Lung microvascular endothelial cell (primary cell): ENCODE measurements at regions not wholly inside any gene's neighbourhood (a gene's known extent, or its start where the extent isn't known, plus 50 kb on each side); places are given as distances from the start of the nearest gene placed in this dataset.
"Not testable (repeated sequence)": the region's sequence is repeated elsewhere in the genome, so short reads cannot be mapped to it uniquely, and the experiment has no call there.

Experiments
- DNase-seq, 2 donors: peaks; one replicate each; pipeline versions ENCODE4 v3.0.0 to v3.0.0-alpha.2; 2010; ENCODE audit warnings: low read depth in 2 of 2

- no peak for DNase-seq
These were observed 159.8 kb downstream of the DPY19L2 start for GRCh38 chr12:63508543-63508942.

- DNase-seq: no peak
These were observed 168.7 kb downstream of the DPY19L2 start for GRCh38 chr12:63499567-63499966.

- DNase-seq: no peak
These were observed 170.1 kb downstream of the DPY19L2 start for GRCh38 chr12:63498239-63498638.

GRCh38 chr12:63496654-63497053 is 171.6 kb downstream of the DPY19L2 start:
- DNase-seq: no peak

DNA sequence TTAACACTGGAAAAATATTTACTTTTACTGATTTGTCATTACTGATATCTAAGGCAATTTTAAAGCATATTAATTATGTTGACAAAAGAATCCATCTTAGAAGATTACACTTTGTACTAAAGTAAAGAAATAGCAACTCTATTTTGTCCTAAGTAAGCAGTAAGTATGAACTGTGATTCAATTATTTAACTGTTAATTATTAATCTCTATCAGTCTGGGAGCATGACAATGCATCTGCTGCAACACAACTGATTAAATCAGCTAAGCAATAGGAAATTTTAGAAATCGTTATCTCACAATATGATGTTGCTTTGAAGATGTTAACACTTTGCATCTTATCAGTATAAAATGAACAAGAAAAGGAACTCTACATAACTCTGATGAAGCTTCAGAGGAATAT is 172.3 kb downstream of the DPY19L2 start:
- no peak for DNase-seq

DNA sequence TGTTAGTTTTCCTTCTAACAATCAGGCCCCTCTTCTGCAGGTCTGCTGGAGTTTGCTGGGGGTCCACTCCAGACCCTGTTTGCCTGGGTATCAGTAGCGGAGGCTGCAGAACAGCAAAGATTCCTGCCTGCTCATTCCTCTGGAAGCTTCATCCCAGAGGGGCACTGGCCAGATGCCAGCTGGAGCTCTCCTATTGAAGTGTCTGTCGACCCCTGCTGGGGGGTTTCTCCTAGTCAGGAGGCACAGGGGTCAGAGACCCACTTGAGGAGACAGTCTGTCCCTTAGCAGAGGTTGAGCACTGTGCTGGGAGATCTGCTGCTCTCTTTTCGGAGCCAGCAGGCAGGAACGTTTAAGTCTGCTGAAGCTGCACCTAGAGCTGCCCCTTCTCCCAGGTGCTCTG is 174.9 kb downstream of the DPY19L2 start:
- peak in 1 of 2 donors; percentile 11 for DNase-seq

DNA sequence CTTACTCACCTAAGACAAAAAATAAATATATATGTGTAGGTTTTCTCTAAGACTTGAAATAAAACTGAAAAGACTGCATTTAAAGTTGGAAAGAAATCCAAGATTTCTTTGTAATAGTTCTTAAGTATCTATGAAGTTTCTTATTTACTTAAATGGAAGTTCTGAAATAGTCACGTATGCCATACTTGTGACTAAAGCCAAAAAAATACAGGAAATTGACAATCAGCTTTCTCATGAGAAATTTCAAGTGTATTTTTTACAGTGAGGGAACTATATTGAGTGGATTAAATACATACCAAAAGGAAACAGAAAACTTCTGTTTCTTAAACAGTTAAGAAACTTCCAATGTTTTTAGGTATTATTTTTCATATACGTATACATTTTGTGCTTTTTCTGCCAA is 188.1 kb downstream of the DPY19L2 start:
- DNase-seq: no peak

GRCh38 chr12:63470161-63470560 is 198.1 kb downstream of the DPY19L2 start:
- no peak for DNase-seq

GRCh38 chr12:63467951-63468350 is 200.3 kb downstream of the DPY19L2 start:
- DNase-seq: no peak

GRCh38 chr12:63457857-63458256 is 210.4 kb downstream of the DPY19L2 start:
- no peak for DNase-seq

GRCh38 chr12:63457428-63457827 is 210.9 kb downstream of the DPY19L2 start:
- DNase-seq: no peak

DNA sequence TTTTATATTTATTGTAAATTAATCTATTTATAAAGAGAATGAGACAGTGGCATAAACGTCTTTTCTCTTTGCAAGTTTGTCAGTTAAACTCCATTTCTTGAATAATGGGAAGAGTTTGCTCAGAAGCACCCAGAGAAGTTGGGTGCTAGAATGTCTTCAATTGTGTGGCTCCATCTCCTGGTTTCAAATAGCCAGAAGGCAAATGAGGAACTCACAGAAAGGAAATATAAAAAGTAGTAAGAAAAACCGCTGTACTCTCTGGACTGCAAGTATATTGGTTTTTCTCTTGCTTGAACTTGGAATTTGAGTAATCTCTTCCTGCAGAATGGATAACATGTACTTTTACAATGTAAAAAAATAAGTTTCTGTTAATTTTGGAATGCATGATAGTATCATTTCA is 217.5 kb downstream of the DPY19L2 start:
- DNase-seq: peak in 1 of 2 donors; percentile 1

GRCh38 chr12:63450334-63450733 is 218.0 kb downstream of the DPY19L2 start:
- no peak for DNase-seq

- DNase-seq: no peak
These were observed 222.9 kb downstream of the DPY19L2 start for GRCh38 chr12:63445224-63445880.

- DNase-seq: no peak
These were observed 228.2 kb downstream of the DPY19L2 start for GRCh38 chr12:63440048-63440447.

GRCh38 chr12:63434384-63434783 is 233.9 kb downstream of the DPY19L2 start:
- not testable (repeated sequence) for DNase-seq

DNA sequence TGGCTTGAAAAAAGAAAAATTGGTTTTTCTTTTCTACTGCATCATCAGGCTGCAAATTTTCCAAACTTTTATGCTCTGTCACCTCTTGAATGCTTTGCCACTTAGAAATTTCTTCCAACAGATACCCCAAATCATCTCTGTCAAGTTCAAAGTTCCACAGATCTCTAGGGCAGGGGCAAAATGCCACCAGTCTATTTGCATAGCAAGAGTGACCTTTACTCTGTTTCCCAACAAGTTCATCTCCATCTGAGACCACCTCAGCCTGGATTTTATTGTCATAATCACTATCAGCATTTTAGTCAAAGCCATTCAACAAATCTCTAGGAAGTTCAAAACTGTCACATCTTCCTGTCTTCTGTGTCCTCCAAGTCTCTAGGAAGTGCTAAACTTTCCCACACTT is 240.3 kb downstream of the DPY19L2 start:
- not testable (repeated sequence) for DNase-seq

DNA sequence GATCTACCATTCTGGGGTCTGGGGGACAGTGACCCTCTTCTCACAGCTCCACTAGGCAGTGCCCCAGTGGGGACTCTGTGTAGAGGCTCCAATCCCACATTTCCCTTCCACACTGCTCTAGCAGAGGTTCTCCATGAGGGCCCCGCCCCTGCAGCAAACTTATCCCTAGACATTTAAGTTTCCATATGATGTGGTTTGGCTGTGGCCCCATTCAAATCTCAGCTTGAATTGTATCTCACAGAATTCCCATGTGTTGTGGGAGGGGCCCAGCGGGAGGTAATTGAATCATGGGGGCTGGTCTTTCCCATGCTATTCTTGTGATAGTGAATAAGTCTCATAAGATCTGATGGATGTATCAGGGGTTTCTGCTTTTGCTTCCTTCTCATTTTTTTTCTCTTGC is 241.3 kb downstream of the DPY19L2 start:
- DNase-seq: not testable (repeated sequence)

DNA sequence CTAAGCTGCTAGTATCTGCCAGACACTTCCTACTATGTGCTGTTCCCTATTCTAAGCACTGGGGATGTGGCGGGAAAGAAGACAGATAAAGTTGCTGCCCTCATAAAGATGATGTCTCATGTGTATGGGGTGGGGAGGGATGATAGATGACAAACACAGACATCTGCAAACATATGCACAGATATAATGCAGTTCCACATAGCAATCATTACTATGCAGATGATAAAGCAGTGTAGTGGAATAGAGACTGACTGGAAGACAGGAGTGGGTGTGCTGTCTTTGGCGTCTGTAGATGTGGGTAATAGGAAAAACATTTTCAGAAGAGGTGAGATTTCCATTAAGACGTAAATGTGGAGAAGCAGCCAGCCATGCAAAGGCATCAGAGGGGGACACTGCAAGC is 243.6 kb downstream of the DPY19L2 start:
- no peak for DNase-seq

GRCh38 chr12:63423839-63424238 is 244.5 kb downstream of the DPY19L2 start:
- no peak for DNase-seq

- DNase-seq: peak; percentile 74 to 79
These were observed 248.1 kb downstream of the DPY19L2 start for GRCh38 chr12:63420206-63420644.

DNA sequence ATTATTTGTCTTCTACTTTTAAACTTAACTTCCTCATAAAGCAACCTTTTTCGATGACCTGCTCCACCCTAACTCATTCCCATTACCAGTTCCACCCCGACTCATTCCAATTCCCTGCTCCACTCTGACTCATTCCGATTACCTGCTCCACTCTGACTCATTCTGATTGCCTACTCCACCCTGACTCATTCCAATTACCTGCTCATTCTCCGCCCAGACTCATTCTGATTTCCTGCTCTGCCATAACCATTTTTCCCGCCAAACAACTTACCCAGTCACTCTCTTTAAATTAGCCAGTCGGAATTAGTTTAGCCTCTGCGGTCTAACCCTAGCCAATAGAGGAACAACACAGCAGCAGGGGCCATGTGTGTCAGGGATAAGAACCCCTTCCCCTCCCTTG is 249.1 kb downstream of the DPY19L2 start:
- no peak for DNase-seq

DNA sequence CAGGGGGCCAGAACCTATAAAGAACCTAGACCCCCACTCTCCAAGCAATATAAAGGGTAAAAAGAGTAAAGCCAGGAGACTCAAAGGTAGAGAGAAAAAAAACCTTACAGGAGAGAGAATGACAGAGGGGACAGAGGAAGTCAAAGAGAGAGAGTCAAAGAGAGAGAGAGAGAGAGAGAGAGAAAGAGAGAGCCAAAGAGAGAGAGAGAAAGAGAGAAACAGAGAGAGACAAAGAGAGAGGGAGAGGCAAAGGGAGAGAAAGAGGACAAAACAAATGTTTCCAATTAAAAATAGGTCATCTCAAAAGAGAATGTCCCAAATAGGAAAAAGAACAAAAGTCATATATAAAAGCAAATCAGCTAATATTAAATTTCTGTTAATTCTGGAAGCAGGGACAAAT is 251.5 kb downstream of the DPY19L2 start:
- no peak for DNase-seq

DNA sequence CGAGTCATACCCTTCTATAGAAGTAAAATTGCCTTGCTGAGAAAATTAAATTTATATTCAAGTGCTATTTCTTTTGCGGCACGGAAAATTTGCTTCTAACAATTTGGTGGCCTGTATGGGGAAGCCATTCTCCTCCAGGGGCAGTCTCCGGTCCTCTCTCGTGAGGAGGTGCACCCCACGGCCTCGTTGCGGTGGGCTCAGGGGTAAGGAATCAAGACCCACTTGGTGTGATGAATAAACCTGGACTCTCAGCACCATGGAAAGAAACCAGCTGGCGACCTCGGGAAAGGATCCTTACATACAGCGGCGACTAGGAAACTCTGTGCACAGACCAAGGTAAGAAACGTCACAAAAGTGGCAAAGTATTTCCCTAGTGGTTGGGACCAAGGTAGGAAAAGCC is 252.9 kb downstream of the DPY19L2 start:
- DNase-seq: no peak
